Stimulated activated CD8-positive, alpha-beta memory T cell treated with anti-CD3 and anti-CD28 coated beads, Interleukin-15, amount 100 ng/mL, for 4 hours (primary cell): ENCODE measurements at regions not wholly inside any gene's neighbourhood (a gene's known extent, or its start where the extent isn't known, plus 50 kb on each side); places are given as distances from the start of the nearest gene placed in this dataset.
"Not testable (repeated sequence)": the region's sequence is repeated elsewhere in the genome, so short reads cannot be mapped to it uniquely, and the experiment has no call there.

Experiments used
- DNase-seq, 2 donors: peaks; one replicate each; pipeline ENCODE4 v3.0.0-alpha.2; 2020; ENCODE audit warnings: low read depth in 2 of 2

GRCh38 chr6:98027898-98028297 is 744.9 kb upstream of the MMS22L start:
- no peak for DNase-seq

- no peak for DNase-seq
Observed at GRCh38 chr6:98033617-98034016, 750.6 kb upstream of the MMS22L start.

GRCh38 chr6:98036344-98036923 is 753.4 kb upstream of the MMS22L start:
- DNase-seq: no peak

DNA sequence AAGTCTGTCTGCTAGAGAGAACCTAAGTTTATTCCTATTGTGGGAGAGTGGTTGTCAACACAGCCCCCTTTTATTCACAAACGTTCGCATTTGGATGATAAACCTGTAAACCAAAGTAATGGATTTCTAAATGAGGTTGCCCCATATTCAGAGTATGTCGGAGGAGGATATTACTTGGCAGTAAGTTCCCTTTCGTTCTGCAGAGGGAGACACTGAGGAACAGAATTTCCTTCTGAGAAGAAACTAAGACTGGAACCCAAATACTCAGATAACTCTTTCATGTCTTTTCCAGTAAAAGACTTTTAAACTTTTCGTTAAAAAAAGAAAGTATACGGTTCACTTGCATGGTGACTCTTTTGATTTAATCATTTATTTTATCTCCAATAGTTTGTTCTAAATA is 754.6 kb upstream of the MMS22L start:
- no peak for DNase-seq

- DNase-seq: no peak
Observed at GRCh38 chr6:98039443-98039842, 756.4 kb upstream of the MMS22L start.

GRCh38 chr6:98039904-98040607 is 757.0 kb upstream of the MMS22L start:
- DNase-seq: no peak

DNA sequence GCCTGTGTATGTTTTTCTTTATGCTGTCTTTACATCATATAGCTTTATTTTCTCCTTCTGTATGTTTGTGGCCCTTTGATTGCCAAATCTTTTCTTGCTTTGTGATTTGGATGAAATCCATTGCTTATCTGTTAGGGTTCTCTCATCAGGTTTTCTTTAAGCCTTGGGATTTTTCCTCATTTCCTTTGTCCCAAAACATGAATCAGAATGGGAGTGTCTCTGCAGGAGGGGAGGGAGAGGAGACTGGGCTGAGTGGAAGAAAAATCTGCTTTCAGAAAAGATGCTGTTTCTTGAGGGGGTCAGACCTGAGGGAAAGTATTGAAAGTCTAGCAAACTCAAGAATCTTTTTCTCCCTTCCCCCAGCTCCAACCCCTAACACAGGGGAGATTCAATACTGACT is 758.0 kb upstream of the MMS22L start:
- no peak for DNase-seq

DNA sequence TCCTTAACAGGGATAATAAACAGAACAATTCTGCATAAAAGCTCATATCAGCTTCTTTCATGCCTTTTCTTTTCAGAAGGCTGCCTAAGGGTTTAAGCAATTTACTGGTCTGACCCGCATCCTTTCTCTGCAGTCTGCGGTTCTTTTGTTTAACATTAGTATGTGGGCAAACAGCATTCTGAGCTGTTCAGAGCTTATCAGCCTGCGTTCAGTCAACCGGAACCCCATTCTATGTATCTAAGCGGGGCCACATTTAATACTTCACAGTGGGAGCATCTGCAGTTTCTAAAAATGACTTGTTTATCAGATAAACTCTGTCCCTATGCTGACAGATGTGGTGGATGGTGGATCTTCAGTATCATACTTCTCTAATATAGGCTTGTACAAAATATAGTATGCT is 758.9 kb upstream of the MMS22L start:
- DNase-seq: no peak

DNA sequence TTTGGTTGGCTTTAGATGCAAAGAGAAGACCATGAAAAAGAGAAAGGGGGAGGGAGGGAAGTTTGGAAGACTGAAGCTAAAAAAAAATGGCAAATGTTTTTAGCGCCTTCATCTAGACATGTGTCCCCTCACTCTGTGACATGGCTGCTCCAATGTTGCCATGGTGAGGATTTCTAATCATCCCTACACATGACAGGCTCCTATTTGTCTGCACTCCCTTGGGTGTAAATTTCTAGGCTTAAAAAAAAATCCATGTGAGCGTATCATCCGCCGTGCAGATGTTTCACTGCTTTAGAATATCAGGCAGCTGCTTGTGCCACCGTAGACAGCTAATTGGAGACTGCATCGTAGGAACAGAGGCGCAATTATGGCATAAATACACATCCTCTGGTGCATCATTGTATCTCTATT is 761.1 kb upstream of the MMS22L start:
- no peak for DNase-seq

DNA sequence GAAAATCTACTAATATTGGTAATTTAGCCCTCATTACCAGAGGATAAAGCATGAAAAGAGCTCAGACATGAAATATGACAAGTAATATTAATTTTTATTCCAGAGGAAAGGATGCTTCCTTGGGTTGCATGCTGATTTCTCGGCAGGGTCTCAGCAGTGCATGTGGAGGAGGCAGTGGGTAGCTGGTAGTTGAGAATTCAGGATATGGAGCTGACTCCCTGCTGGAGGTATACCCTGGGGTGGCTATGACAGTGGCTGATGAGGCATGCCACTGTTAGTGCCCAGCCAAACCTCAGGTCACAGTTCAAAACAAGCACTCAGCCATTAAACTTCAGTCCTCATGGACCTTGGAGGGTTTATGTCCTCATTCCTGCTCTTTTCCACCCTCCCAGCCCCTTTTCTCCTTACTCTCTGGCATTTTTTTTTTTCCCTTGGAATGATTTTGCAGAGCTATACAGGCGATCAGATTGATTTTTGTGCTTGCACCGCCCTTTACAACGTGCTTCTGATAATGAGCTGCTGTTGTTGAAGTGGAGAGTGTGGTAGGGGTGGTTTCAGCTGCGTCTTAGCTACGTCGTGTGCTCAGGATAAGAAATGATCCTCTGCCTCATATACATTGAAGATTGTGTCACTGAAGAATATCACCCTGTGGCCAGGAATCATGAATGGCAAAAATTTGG is 761.9 kb upstream of the MMS22L start:
- DNase-seq: no peak

GRCh38 chr6:98047164-98047563 is 764.1 kb upstream of the MMS22L start:
- DNase-seq: no peak

GRCh38 chr6:98047871-98048270 is 764.9 kb upstream of the MMS22L start:
- DNase-seq: no peak

DNA sequence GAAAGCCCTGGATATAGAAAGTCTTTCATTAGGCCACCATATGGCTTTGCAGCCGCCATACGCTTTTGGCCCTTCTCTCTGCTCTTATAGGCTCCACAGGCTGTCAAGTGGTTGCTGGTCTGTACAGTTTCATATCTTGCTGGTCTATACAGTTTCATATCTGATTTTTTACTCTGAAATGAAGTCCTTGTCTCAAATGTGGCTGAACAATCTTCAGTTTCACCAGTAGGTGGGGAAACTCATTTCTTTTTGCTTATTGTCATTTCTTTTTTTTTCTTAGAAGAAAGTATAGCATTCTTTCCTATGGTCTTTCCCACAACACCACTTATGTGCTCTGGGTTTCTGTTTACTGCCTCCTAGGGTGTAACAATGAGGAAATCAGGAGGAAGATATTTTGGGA is 771.4 kb upstream of the MMS22L start:
- DNase-seq: no peak

DNA sequence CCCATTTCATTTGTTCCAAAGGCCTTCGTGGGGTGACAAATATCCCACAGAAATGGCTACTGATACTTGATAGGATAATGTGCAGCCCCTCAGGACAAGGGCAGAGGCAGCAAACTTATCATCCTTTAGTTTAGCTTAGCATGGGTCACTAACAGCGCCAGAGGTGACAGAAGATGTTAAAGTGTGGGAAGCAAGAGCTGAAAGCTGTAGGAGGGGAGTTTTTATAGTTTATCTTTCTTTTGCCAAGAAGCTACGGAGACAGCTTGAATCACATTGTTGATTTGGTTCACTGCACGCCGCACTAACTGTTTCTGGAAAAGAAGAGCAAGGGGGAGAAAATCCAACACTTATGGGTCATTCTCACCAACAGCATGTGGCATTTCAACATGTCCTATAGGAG is 773.9 kb upstream of the MMS22L start:
- no peak for DNase-seq

DNA sequence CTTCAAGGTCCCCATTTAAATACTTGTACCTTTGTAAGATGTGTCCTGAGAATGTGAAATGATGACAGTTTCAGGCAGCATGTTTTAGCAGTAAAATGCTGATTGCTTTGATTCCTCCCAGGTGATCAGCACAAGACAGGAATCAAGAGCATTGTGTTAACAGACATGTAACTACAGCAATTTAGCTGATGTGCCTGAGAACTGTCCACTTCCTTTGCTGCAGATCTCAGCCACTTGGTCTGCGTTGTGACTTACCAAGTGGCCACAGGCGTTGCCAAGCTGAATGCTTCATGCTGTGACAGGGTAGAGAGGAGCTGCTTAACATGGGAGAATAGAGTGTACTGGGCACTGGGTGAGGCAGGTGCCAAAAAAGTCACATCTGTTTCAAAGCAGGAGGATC is 767.0 kb upstream of the POU3F2 start:
- no peak for DNase-seq

GRCh38 chr6:98088537-98088936 is 745.8 kb upstream of the POU3F2 start:
- DNase-seq: not testable (repeated sequence)

- DNase-seq: no peak
Observed at GRCh38 chr6:98092331-98092730, 742.0 kb upstream of the POU3F2 start.

DNA sequence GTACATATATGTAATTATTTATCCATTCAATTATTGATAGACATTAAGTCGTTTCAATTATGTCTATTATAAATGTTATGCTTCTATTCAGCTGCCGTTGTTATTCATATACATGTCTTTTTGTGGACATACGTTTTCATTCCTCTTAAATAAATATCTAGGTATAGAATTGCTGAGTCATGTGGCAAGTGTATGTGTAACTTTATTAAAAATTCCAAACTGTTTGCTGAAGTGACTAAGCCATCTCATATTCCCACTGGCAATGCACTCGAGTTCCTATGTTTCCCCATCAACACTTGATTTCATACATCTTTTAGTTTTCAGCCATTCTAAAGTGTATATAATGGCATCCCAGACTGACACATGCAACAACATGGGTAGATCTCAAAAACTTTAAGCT is 739.7 kb upstream of the POU3F2 start:
- no peak for DNase-seq

GRCh38 chr6:98107801-98108200 is 726.6 kb upstream of the POU3F2 start:
- no peak for DNase-seq

DNA sequence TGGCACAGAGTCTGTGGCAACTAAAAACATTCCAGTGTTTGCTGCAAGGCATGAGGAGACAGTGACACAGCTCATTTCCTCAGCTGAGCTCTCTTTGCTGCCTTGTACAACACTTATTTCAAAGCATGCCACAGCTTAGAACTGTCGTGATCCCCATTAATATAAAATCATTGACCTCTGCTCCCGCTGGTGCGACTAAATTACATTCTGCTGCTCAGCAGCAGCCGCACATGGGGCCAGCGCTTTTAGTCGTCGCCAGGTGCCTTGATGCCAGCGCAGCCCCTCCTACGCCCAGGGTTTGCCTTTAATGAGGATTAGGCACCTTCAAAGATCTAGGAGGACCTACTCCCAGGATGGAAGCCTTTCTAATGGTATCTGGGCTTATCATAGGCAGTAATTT is 717.9 kb upstream of the POU3F2 start:
- DNase-seq: no peak

GRCh38 chr6:98117068-98117467 is 717.3 kb upstream of the POU3F2 start:
- no peak for DNase-seq

- no peak for DNase-seq
Observed at GRCh38 chr6:98118397-98119045, 715.9 kb upstream of the POU3F2 start.

GRCh38 chr6:98124171-98124570 is 710.2 kb upstream of the POU3F2 start:
- DNase-seq: no peak
